Erythroblast (primary cell): ENCODE measurements at regions not wholly inside any gene's neighbourhood (a gene's known extent, or its start where the extent isn't known, plus 50 kb on each side); places are given as distances from the start of the nearest gene placed in this dataset.
"Not testable (repeated sequence)": the region's sequence is repeated elsewhere in the genome, so short reads cannot be mapped to it uniquely, and the experiment has no call there.

Experiments used
- GATA1 ChIP-seq: IDR thresholded peaks from 2 replicates; pipeline ENCODE4 v1.6.1; 2011; ENCODE audit warnings: low read depth, mild to moderate bottlenecking, control low read depth, low read length, moderate library complexity
- POLR2A ChIP-seq: IDR thresholded peaks from 2 replicates; pipeline ENCODE4 v1.6.1; 2011; ENCODE audit warnings: mild to moderate bottlenecking, low read length

DNA sequence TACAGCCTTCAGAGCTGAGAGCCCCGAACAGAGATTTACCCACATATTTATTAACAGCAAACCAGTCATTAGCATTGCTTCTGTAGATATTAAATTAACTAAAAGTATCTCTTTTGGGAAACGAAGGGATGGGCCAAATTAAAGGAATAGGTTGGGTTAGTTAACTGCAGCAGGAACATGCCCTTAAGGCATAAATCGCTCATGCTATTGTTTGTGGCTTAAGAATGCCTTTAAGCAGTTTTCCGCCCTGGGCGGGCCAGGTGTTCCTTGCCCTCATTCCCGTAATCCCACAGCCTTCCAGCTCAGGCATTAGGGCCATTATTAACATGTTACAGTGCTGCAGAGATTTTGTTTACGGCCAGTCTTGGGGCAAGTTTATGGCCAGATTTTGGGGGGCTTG, 68.3 kb upstream of the SCAF11 start:
- TF ChIP-seq POLR2A, GATA1: not testable (repeated sequence)
